ENCODE measurements at regions not wholly inside any gene's neighbourhood (a gene's known extent, or its start where the extent isn't known, plus 50 kb on each side); places are given as distances from the start of the nearest gene placed in this dataset.

- 83 to 92% methylated on average over 8 to 21 of the region's 21 CpGs for WGBS, 2 donors
- Histone ChIP-seq H3K9me3 (no peaks in the 10 kb centered on the region), H3K27ac (no peak overlapping the region), H3K36me3 (ENCODE audit: low read depth, missing control alignments) (no peaks in the 10 kb centered on the region), H3K27me3 (no peaks in the 10 kb centered on the region), H3K4me3 (no peak overlapping the region), H3K4me1 (peaks cover 15% of the 10 kb centered on the region)
- TF ChIP-seq CTCF (IDR thresholded peaks at IDR 0.05) (no peak), POLR2A (IDR thresholded peaks at IDR 0.05) (no peak)
- no peak for DNase-seq
- intact Hi-C loops (cut with DNase I; ENCODE audit: low total_unique reads) = no loop called here
Measured at GRCh38 chr4:7138223-7139166, 53.8 kb upstream of the SORCS2 start.

GRCh38 chr4:7137326-7138200, 54.8 kb upstream of the SORCS2 start:
- no peaks in the 10 kb centered on the region for H3K36me3 ChIP-seq (ENCODE audit: low read depth, missing control alignments)
- H3K4me3 ChIP-seq = no peak overlapping the region
- no peak overlapping the region for H3K27ac ChIP-seq
- peaks cover 15% of the 10 kb centered on the region for H3K4me1 ChIP-seq
- TF ChIP-seq POLR2A (IDR thresholded peaks at IDR 0.05) = no peak
- no peak for TF ChIP-seq CTCF (IDR thresholded peaks at IDR 0.05)
- no peak for DNase-seq
- H3K9me3 ChIP-seq = no peaks in the 10 kb centered on the region
- intact Hi-C loops (cut with DNase I; ENCODE audit: low total_unique reads) = no loop called here
- WGBS, 2 donors = 93 to 94% methylated on average over 17 to 21 of the region's 30 CpGs
- H3K27me3 ChIP-seq = no peaks in the 10 kb centered on the region

- WGBS, 2 donors = 78 to 79% methylated on average over 9 of the region's 9 CpGs
- no peaks in the 10 kb centered on the region for H3K9me3 ChIP-seq
- no peak overlapping the region for H3K27ac ChIP-seq
- DNase-seq = no peak
- H3K4me3 ChIP-seq = no peak overlapping the region
- H3K27me3 ChIP-seq = no peaks in the 10 kb centered on the region
- peaks cover 15% of the 10 kb centered on the region for H3K4me1 ChIP-seq
- TF ChIP-seq POLR2A (IDR thresholded peaks at IDR 0.05) = no peak
- TF ChIP-seq CTCF (IDR thresholded peaks at IDR 0.05) = no peak
- intact Hi-C loops (cut with DNase I; ENCODE audit: low total_unique reads) = no loop called here
- no peaks in the 10 kb centered on the region for H3K36me3 ChIP-seq (ENCODE audit: low read depth, missing control alignments)
Measured at GRCh38 chr4:7136351-7136750, 56.0 kb upstream of the SORCS2 start.

GRCh38 chr4:7135389-7135746, 57.0 kb upstream of the SORCS2 start:
- no peaks in the 10 kb centered on the region for H3K27me3 ChIP-seq
- 40 to 58% methylated on average over 8 to 13 of the region's 13 CpGs for WGBS, 2 donors
- peak; percentile 35 for DNase-seq
- no peak overlapping the region for H3K27ac ChIP-seq
- H3K9me3 ChIP-seq = no peaks in the 10 kb centered on the region
- no peak overlapping the region for H3K4me3 ChIP-seq
- no peaks in the 10 kb centered on the region for H3K36me3 ChIP-seq (ENCODE audit: low read depth, missing control alignments)
- TF ChIP-seq POLR2A (IDR thresholded peaks at IDR 0.05) = no peak
- TF ChIP-seq CTCF (IDR thresholded peaks at IDR 0.05) = no peak
- H3K4me1 ChIP-seq = peaks cover 15% of the 10 kb centered on the region
- intact Hi-C loops (cut with DNase I; ENCODE audit: low total_unique reads) = no loop called here

All from testis (tissue), 2 donors.